Calu3 (cell line): ENCODE measurements at regions not wholly inside any gene's neighbourhood (a gene's known extent, or its start where the extent isn't known, plus 50 kb on each side); places are given as distances from the start of the nearest gene placed in this dataset.

Experiments
- BruUV-seq: library from RNA; stranded (reverse); fragments of 400-500 nt; replicated peaks from 2 replicates; lab custom pipeline; 2021; lab: Mats Ljungman, UMichigan
- CTCF ChIA-PET: fragments of 300-600 bp; sonication (Branson Sonifier 250); formaldehyde crosslinking; loops from one replicate; lab custom pipeline; 2022; ENCODE audit warnings: antibody characterized with exemption; lab: Charles Lee
- DNase-seq: peaks from one replicate; pipeline ENCODE4 v3.0.0; 2022
- H3K27ac Mint-ChIP-seq: one replicate; pipeline ENCODE4 v1.8.0; 2022; ENCODE audit warnings: mixed read lengths; ENCODE audit not compliant: unreplicated experiment
- H3K27me3 Mint-ChIP-seq: one replicate; pipeline ENCODE4 v1.8.0; 2022; ENCODE audit warnings: mixed read lengths; ENCODE audit not compliant: unreplicated experiment
- H3K36me3 Mint-ChIP-seq: one replicate; pipeline ENCODE4 v1.8.0; 2022; ENCODE audit warnings: mild to moderate bottlenecking, moderate library complexity, mixed read lengths; ENCODE audit not compliant: insufficient read depth, unreplicated experiment
- H3K4me1 Mint-ChIP-seq: one replicate; pipeline ENCODE4 v1.8.0; 2022; ENCODE audit warnings: mild to moderate bottlenecking, low read depth, mixed read lengths; ENCODE audit not compliant: unreplicated experiment
- H3K4me3 Mint-ChIP-seq: one replicate; pipeline ENCODE4 v1.8.0; 2022; ENCODE audit warnings: mild to moderate bottlenecking, low read depth, moderate library complexity, mixed read lengths; ENCODE audit not compliant: unreplicated experiment
- H3K9me3 Mint-ChIP-seq: one replicate; pipeline ENCODE4 v1.8.0; 2022; ENCODE audit warnings: low read depth, mixed read lengths; ENCODE audit not compliant: unreplicated experiment
- intact Hi-C: fragments of 100-400 bp; cut with micrococcal nuclease; formaldehyde crosslinking; loops from one replicate; pipeline ENCODE4 v1.10.0; 2022; ENCODE audit not compliant: unreplicated experiment
- TF ChIP-seq, protein P1 (sequence below): fragments of 200-600 bp; IDR thresholded peaks from one replicate; pipeline ENCODE4 v1.8.0; 2022; ENCODE audit warnings: antibody characterized with exemption; ENCODE audit not compliant: unreplicated experiment

DNA sequence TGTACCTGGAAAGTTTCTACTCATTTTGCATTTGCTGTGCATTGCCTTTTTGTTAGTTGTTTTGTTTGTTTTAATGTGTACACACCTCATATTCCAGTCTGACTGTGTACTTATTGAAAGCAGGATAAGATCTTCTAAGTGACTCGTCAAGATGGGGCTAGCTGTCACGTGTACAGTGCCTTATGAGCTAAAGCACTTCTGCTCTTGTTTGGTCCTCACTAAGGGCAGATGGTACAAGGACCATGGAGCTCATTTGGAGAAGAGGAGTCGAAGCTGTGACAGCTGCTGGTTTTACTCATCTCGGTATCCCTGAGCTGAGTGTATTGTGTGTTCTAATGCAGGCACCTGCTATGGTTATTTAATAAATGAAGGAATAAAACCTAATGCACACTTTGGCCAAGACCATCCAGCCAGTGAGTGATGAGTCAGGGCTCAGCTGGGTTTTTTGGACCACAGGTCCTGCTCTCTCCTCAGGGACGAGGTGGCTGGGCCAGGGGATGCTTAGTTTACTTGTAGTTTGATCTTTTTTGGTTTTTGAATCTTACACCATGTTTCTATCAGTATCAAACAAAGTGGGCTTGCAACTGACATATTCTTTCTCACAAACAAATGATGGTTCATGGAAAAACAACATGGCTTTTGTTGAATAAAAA lies 152.5 kb upstream of the APCDD1 start:
- H3K4me3 Mint-ChIP-seq: no peak overlapping the region
- H3K9me3 Mint-ChIP-seq: peaks cover 3% of the 10 kb centered on the region
- H3K27me3 Mint-ChIP-seq: peaks cover 28% of the 10 kb centered on the region
- TF ChIP-seq, protein P1, sequence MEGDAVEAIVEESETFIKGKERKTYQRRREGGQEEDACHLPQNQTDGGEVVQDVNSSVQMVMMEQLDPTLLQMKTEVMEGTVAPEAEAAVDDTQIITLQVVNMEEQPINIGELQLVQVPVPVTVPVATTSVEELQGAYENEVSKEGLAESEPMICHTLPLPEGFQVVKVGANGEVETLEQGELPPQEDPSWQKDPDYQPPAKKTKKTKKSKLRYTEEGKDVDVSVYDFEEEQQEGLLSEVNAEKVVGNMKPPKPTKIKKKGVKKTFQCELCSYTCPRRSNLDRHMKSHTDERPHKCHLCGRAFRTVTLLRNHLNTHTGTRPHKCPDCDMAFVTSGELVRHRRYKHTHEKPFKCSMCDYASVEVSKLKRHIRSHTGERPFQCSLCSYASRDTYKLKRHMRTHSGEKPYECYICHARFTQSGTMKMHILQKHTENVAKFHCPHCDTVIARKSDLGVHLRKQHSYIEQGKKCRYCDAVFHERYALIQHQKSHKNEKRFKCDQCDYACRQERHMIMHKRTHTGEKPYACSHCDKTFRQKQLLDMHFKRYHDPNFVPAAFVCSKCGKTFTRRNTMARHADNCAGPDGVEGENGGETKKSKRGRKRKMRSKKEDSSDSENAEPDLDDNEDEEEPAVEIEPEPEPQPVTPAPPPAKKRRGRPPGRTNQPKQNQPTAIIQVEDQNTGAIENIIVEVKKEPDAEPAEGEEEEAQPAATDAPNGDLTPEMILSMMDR: no peak
- BruUV-seq: no TSS peak
- intact Hi-C loops: no loop called here
- H3K36me3 Mint-ChIP-seq: no peaks in the 10 kb centered on the region
- no peak for DNase-seq
- H3K27ac Mint-ChIP-seq: no peak overlapping the region
- CTCF ChIA-PET: no interaction called here
- no peaks in the 10 kb centered on the region for H3K4me1 Mint-ChIP-seq

DNA sequence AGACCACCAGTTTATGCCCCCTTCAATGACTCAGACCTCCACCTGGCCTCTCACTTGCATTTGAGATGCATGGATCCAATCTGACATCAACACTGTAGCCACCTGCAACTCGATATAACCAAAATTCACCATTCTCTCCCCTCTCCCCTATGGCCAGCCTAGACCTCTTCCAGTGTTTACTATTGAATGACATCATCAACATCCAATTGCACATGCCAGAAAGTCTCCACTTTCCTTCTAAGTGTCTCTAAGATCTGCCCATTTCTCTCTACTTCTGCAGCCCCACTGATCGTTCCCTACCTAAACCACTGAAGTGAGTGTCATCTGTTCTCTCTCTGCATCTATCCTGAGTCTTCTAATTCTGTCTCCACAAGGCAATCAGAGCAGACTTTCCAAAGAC lies 151.3 kb upstream of the APCDD1 start:
- no peak for DNase-seq
- Mint-ChIP-seq H3K4me3 (no peak overlapping the region), H3K9me3 (peaks cover 3% of the 10 kb centered on the region), H3K27me3 (peaks cover 28% of the 10 kb centered on the region), H3K27ac (no peak overlapping the region), H3K36me3 (no peaks in the 10 kb centered on the region), H3K4me1 (peaks cover 9% of the 10 kb centered on the region)
- CTCF ChIA-PET: no interaction called here
- TF ChIP-seq, protein P1: no peak
- no TSS peak for BruUV-seq
- intact Hi-C loops: no loop called here

DNA sequence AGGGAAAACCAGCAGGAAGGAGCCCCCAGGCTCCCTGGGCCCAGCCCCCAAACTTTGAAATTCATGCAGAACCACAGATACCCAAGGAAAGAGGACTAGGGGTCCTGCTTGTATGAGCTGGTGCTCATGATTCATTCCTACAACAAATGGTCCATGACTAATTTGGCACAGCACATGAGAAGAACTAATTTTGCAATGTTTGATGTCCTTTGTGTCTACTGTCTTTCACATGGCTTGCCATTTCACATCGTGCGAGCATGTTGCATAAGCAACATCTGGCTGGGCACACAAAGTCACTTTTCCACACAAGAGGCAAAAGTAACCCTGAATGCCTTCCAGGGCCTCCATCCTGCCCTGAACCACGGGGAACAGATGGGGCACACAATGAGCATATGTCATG lies 149.6 kb upstream of the APCDD1 start:
- Mint-ChIP-seq H3K9me3 (peaks cover 3% of the 10 kb centered on the region), H3K36me3 (no peaks in the 10 kb centered on the region), H3K27ac (no peak overlapping the region), H3K4me1 (peaks cover 21% of the 10 kb centered on the region), H3K4me3 (no peak overlapping the region), H3K27me3 (peaks cover 35% of the 10 kb centered on the region)
- intact Hi-C loops: no loop called here
- CTCF ChIA-PET: no interaction called here
- no peak for DNase-seq
- TF ChIP-seq, protein P1: no peak
- no TSS peak for BruUV-seq

DNA sequence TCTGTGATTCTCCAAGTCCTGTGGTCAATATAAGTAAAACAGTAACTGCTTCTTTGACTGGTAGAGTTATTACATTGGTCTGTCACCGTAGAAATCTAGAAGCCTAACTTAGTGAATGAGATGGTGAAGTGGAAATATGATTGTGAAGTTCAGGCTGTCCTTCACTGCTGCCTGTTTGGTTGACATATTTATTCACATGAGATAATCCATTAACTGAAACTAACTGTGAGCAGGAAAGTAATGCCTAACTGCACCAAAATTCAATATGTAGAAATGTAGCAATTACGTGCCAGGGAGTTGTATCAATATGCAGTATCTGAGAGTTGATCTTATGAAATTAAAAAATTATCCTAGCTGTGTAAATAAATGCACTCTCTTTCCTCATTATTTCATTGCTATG lies 147.7 kb upstream of the APCDD1 start:
- BruUV-seq: no TSS peak
- Mint-ChIP-seq H3K27me3 (peaks cover 51% of the 10 kb centered on the region), H3K4me3 (no peak overlapping the region), H3K36me3 (no peaks in the 10 kb centered on the region), H3K4me1 (peaks cover 21% of the 10 kb centered on the region), H3K27ac (no peak overlapping the region), H3K9me3 (peaks cover 3% of the 10 kb centered on the region)
- no peak for DNase-seq
- CTCF ChIA-PET: no interaction called here
- intact Hi-C loops: no loop called here
- TF ChIP-seq, protein P1: no peak
